Smooth muscle cell (in vitro differentiated cells): ENCODE measurements at regions not wholly inside any gene's neighbourhood (a gene's known extent, or its start where the extent isn't known, plus 50 kb on each side); places are given as distances from the start of the nearest gene placed in this dataset.
"Not testable (repeated sequence)": the region's sequence is repeated elsewhere in the genome, so short reads cannot be mapped to it uniquely, and the experiment has no call there.

Experiments used
- DNase-seq: peaks from one replicate; lab custom pipeline; 2025; ENCODE audit not compliant: unreplicated experiment; lab: John Stamatoyannopoulos, UW
- H2AFZ ChIP-seq: fragments of 200-600 bp; sonication (generic); 2 replicates; pipeline ENCODE4 v1.6.0; 2016; ENCODE audit warnings: antibody characterized with exemption, low read depth, mild to moderate bottlenecking
- H3F3A ChIP-seq: fragments of 200-600 bp; sonication (generic); 2 replicates; pipeline ENCODE4 v1.6.0; 2017; ENCODE audit warnings: antibody characterized with exemption, low read depth
- H3K27ac ChIP-seq: fragments of 200-600 bp; sonication (generic); 2 replicates; pipeline ENCODE4 v1.5.1; 2016; ENCODE audit warnings: low read depth, mild to moderate bottlenecking
- H3K27me3 ChIP-seq: fragments of 200-600 bp; sonication (generic); 2 replicates; pipeline ENCODE4 v1.6.1; 2016; ENCODE audit warnings: low read depth, mild to moderate bottlenecking
- H3K36me3 ChIP-seq: fragments of 200-600 bp; sonication (generic); 2 replicates; pipeline ENCODE4 v1.5.1; 2016; ENCODE audit warnings: low read depth
- H3K4me1 ChIP-seq: fragments of 200-600 bp; sonication (generic); 2 replicates; pipeline ENCODE4 v1.5.1; 2016; ENCODE audit warnings: low read depth
- H3K4me2 ChIP-seq: fragments of 200-600 bp; sonication (generic); 2 replicates; pipeline ENCODE4 v1.6.0; 2016; ENCODE audit warnings: mild to moderate bottlenecking
- H3K4me3 ChIP-seq: fragments of 200-600 bp; sonication (generic); 2 replicates; pipeline ENCODE4 v1.5.1; 2016; ENCODE audit warnings: mild to moderate bottlenecking
- H3K79me2 ChIP-seq: fragments of 200-600 bp; sonication (generic); 2 replicates; pipeline ENCODE4 v1.6.0; 2016; ENCODE audit warnings: low read depth, mild to moderate bottlenecking
- H3K9ac ChIP-seq: fragments of 200-600 bp; sonication (generic); 2 replicates; pipeline ENCODE4 v1.6.0; 2016; ENCODE audit warnings: low read depth
- H3K9me3 ChIP-seq: fragments of 200-600 bp; sonication (generic); replicated peaks from 2 replicates; pipeline ENCODE4 v1.5.1; 2016; ENCODE audit warnings: low read depth
- H4K20me1 ChIP-seq: fragments of 200-600 bp; sonication (generic); 2 replicates; pipeline ENCODE4 v1.6.0; 2016; ENCODE audit warnings: low read depth
- WGBS: methylation state at CpG from one replicate; pipeline ENCODE4 v1.1.7; 2016; ENCODE audit warnings: low lambda C conversion rate; 5-methylcytosine and 5-hydroxymethylcytosine counted together
- TF ChIP-seq, protein P1 (sequence below): fragments of 200-600 bp; sonication (generic); IDR thresholded peaks from 2 replicates; pipeline ENCODE4 v1.5.1; 2017; ENCODE audit warnings: borderline replicate concordance, mild to moderate bottlenecking, antibody characterized with exemption; ENCODE audit not compliant: insufficient read depth, poor library complexity, severe bottlenecking

DNA sequence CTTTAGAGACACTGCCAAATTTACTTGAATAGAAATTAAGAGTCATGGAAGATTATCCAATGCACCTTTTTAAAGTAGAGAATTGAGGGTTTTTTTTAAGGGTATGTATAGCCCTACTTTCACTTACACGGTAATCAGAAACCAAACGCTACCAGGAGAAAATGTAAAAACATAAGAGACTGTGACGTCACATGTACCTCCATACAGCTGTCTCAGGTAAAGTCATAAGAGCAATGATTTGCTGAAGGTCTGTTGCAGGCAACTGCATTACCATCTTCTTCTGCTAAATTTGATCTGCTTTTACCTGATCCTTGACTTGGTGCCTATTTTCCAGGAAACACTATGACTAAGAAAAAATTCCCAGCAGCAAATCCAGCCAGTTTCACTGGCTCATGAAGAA is 478.5 kb upstream of the DDX18 start:
- DNase-seq = no peak
- H2AFZ ChIP-seq = no peak overlapping the region
- TF ChIP-seq, protein P1, sequence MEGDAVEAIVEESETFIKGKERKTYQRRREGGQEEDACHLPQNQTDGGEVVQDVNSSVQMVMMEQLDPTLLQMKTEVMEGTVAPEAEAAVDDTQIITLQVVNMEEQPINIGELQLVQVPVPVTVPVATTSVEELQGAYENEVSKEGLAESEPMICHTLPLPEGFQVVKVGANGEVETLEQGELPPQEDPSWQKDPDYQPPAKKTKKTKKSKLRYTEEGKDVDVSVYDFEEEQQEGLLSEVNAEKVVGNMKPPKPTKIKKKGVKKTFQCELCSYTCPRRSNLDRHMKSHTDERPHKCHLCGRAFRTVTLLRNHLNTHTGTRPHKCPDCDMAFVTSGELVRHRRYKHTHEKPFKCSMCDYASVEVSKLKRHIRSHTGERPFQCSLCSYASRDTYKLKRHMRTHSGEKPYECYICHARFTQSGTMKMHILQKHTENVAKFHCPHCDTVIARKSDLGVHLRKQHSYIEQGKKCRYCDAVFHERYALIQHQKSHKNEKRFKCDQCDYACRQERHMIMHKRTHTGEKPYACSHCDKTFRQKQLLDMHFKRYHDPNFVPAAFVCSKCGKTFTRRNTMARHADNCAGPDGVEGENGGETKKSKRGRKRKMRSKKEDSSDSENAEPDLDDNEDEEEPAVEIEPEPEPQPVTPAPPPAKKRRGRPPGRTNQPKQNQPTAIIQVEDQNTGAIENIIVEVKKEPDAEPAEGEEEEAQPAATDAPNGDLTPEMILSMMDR = no peak
- no peak overlapping the region for H3K9ac ChIP-seq
- H3K4me3 ChIP-seq = no peak overlapping the region
- no peaks in the 10 kb centered on the region for H4K20me1 ChIP-seq
- H3K4me2 ChIP-seq = no peak overlapping the region
- no peaks in the 10 kb centered on the region for H3K36me3 ChIP-seq
- H3K27me3 ChIP-seq = no peaks in the 10 kb centered on the region
- H3F3A ChIP-seq = no peaks in the 10 kb centered on the region
- H3K27ac ChIP-seq = no peak overlapping the region
- no peaks in the 10 kb centered on the region for H3K9me3 ChIP-seq
- H3K4me1 ChIP-seq = no peaks in the 10 kb centered on the region
- H3K79me2 ChIP-seq = no peaks in the 10 kb centered on the region
- 97% methylated on average over 3 of the region's 3 CpGs for WGBS

DNA sequence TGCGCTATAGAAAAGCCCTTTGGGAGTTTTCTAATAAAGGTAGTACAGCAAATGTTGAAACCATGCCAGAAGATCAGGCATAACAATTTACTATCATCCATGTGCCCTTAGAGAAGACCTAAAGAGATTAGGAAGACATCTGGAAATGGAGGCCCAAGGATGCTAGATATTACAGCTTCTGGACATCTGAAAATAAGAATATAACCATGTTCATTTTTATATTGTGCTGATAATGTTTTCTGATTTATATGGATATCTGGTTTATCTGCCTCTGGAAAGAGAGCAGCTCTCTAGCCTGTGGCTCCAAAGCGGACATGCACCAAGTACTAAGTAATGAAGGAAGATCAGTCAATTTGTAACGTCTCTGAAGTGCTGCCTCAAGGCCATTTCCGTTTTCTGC is 478.0 kb upstream of the DDX18 start:
- no peaks in the 10 kb centered on the region for H3K9me3 ChIP-seq
- DNase-seq = no peak
- H3K79me2 ChIP-seq = no peaks in the 10 kb centered on the region
- no peak overlapping the region for H3K4me2 ChIP-seq
- no peak overlapping the region for H3K4me3 ChIP-seq
- no peaks in the 10 kb centered on the region for H3K4me1 ChIP-seq
- no peaks in the 10 kb centered on the region for H3F3A ChIP-seq
- no peak overlapping the region for H2AFZ ChIP-seq
- H4K20me1 ChIP-seq = no peaks in the 10 kb centered on the region
- 86% methylated on average over 4 of the region's 4 CpGs for WGBS
- H3K9ac ChIP-seq = no peak overlapping the region
- no peak overlapping the region for H3K27ac ChIP-seq
- TF ChIP-seq, protein P1 = no peak
- H3K27me3 ChIP-seq = no peaks in the 10 kb centered on the region
- no peaks in the 10 kb centered on the region for H3K36me3 ChIP-seq

DNA sequence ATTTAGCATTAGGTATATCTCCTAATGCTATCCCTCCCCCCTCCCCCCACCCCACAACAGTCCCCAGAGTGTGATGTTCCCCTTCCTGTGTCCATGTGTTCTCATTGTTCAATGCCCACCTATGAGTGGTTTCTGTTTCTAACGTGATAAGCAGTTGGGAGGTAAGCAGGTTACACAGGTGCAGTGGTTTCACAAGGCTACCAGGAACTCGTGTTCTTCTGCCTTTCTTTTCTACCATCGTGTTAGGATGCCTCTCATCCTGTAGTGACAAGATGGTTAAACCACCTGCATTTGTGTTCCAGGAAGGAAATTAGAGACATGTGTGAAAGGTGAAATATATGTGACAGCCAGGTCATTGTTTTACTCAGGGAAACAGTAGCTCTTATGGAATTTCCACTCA is 476.5 kb upstream of the DDX18 start:
- WGBS = 91% methylated on average over 3 of the region's 3 CpGs
- H3K4me2 ChIP-seq, H3K9me3 ChIP-seq, H3F3A ChIP-seq, H3K4me1 ChIP-seq, H3K27ac ChIP-seq, H3K27me3 ChIP-seq, H3K79me2 ChIP-seq, H3K9ac ChIP-seq, H3K4me3 ChIP-seq, DNase-seq, H4K20me1 ChIP-seq, H3K36me3 ChIP-seq, H2AFZ ChIP-seq: not testable (repeated sequence)

DNA sequence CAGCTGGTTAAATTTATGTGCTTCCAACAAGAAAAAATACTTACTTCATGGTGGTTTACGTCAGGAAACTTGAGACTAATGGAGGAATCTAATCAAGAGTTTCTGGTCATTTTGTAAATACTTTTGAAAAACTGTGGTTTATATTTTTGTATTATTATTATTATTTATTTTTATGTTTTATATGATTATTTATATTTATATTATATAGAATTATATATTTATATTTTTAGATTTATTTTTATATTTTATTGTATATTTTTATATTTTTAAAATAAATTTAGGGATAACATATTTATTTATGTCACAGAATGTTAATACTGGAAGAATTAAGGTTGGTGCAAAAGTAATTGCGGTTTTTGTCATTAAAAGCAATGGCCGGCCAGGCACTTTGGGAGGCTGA is 474.5 kb upstream of the DDX18 start:
- H3K4me1 ChIP-seq = no peaks in the 10 kb centered on the region
- no peak overlapping the region for H3K27ac ChIP-seq
- H3K9ac ChIP-seq = no peak overlapping the region
- no peak overlapping the region for H3K4me2 ChIP-seq
- H4K20me1 ChIP-seq = no peaks in the 10 kb centered on the region
- WGBS = 94% methylated on average over 3 of the region's 3 CpGs
- no peak overlapping the region for H3K4me3 ChIP-seq
- TF ChIP-seq, protein P1 = no peak
- H3K79me2 ChIP-seq = no peaks in the 10 kb centered on the region
- H3F3A ChIP-seq = no peaks in the 10 kb centered on the region
- no peaks in the 10 kb centered on the region for H3K27me3 ChIP-seq
- H3K36me3 ChIP-seq = no peaks in the 10 kb centered on the region
- DNase-seq = no peak
- H2AFZ ChIP-seq = no peak overlapping the region
- no peaks in the 10 kb centered on the region for H3K9me3 ChIP-seq
